GM19328 (cell line): ENCODE measurements at regions not wholly inside any gene's neighbourhood (a gene's known extent, or its start where the extent isn't known, plus 50 kb on each side); places are given as distances from the start of the nearest gene placed in this dataset.

ENCODE experiments used
- ATAC-seq: cut with Tn5 transposase; IDR thresholded peaks from one replicate; pipeline ENCODE4 v1.9.1; 2021; ENCODE audit warnings: mild to moderate bottlenecking, moderate library complexity; ENCODE audit not compliant: unreplicated experiment

GRCh38 chr2:60002183-60002867 lies 551.1 kb downstream of the BCL11A start:
- ATAC-seq, result no peak

- ATAC-seq, result no peak
Measured at GRCh38 chr2:60000686-60001085, 552.8 kb downstream of the BCL11A start.

- ATAC-seq, result no peak
Measured at GRCh38 chr2:59998324-59998723, 555.1 kb downstream of the BCL11A start.

GRCh38 chr2:59997371-59997770 lies 556.1 kb downstream of the BCL11A start:
- no peak for ATAC-seq

- no peak for ATAC-seq
Measured at GRCh38 chr2:59996855-59997254, 556.6 kb downstream of the BCL11A start.

GRCh38 chr2:59993726-59994125 lies 559.7 kb downstream of the BCL11A start:
- no peak for ATAC-seq

- ATAC-seq, result no peak
Measured at GRCh38 chr2:59988341-59988740, 565.1 kb downstream of the BCL11A start.

- no peak for ATAC-seq
Measured at GRCh38 chr2:59986511-59986910, 566.9 kb downstream of the BCL11A start.

GRCh38 chr2:59985923-59986322 lies 567.5 kb downstream of the BCL11A start:
- no peak for ATAC-seq

- no peak for ATAC-seq
Measured at GRCh38 chr2:59974051-59974766, 579.2 kb downstream of the BCL11A start.

GRCh38 chr2:59969161-59969560 lies 584.3 kb downstream of the BCL11A start:
- ATAC-seq, result no peak

GRCh38 chr2:59968441-59968840 lies 585.0 kb downstream of the BCL11A start:
- no peak for ATAC-seq

- no peak for ATAC-seq
Measured at GRCh38 chr2:59967691-59968090, 585.8 kb downstream of the BCL11A start.

- no peak for ATAC-seq
Measured at GRCh38 chr2:59963157-59963556, 590.3 kb downstream of the BCL11A start.

- ATAC-seq, result no peak
Measured at GRCh38 chr2:59961746-59962145, 591.7 kb downstream of the BCL11A start.

- ATAC-seq, result no peak
Measured at GRCh38 chr2:59959944-59960343, 593.5 kb downstream of the BCL11A start.

GRCh38 chr2:59957504-59957903 lies 596.0 kb downstream of the BCL11A start:
- no peak for ATAC-seq

GRCh38 chr2:59956981-59957380 lies 596.5 kb downstream of the BCL11A start:
- ATAC-seq, result no peak

GRCh38 chr2:59947917-59948541 lies 605.4 kb downstream of the BCL11A start:
- no peak for ATAC-seq

GRCh38 chr2:59947209-59947608 lies 606.2 kb downstream of the BCL11A start:
- no peak for ATAC-seq

GRCh38 chr2:59939236-59939635 lies 614.2 kb downstream of the BCL11A start:
- no peak for ATAC-seq

GRCh38 chr2:59938181-59938580 lies 615.3 kb downstream of the BCL11A start:
- ATAC-seq, result no peak
